GM06990 (cell line): ENCODE measurements at regions not wholly inside any gene's neighbourhood (a gene's known extent, or its start where the extent isn't known, plus 50 kb on each side); places are given as distances from the start of the nearest gene placed in this dataset.

Experiments used
- DNase-seq: peaks from one replicate; pipeline ENCODE4 v3.0.0-alpha.2; 2011; ENCODE audit not compliant: insufficient read length; ENCODE audit errors: extremely low read depth
- H3K27me3 ChIP-seq: replicated peaks from 2 replicates; pipeline ENCODE4 v1.6.0; 2011; ENCODE audit warnings: low read length; ENCODE audit not compliant: control insufficient read depth, insufficient read depth
- H3K36me3 ChIP-seq: 2 replicates; pipeline ENCODE4 v1.5.1; 2011; ENCODE audit warnings: low read length; ENCODE audit not compliant: control insufficient read depth, insufficient read depth
- H3K4me3 ChIP-seq: replicated peaks from 2 replicates; pipeline ENCODE4 v1.5.1; 2011; ENCODE audit warnings: low read depth, mild to moderate bottlenecking, control low read depth, low read length
- TF ChIP-seq, protein P1 (sequence below): IDR thresholded peaks from 2 replicates; pipeline ENCODE4 v1.5.1; 2011; ENCODE audit warnings: low read length, control low read depth, mild to moderate bottlenecking, inconsistent platforms; ENCODE audit not compliant: insufficient read depth, poor library complexity, severe bottlenecking

DNA sequence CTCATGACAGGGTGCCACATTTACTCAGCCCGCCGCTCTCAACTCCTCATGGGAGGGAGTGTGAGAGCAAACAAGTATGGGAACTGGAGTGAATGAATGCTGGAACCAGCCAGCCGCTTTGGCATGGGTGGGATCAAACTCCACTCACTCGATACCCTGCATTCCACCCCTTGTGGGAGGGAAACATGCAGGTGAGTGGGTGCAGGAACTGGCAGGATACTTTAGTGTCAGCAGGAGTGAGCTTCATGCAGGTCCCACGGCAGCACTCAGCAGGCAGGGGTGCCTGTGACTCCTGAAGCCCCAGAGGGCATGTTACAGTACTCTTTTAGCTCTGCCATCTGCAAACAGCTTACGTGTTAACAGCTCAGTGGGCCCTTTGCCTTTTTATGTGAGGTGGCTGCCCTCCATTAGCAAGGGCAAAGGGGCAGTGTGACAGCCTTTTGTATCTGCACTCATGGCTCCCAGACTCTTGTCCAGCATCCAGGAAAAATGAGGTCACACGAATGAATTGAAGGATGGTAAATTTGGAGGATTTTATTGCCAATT lies 433.2 kb upstream of the NMUR2 start:
- TF ChIP-seq, protein P1, sequence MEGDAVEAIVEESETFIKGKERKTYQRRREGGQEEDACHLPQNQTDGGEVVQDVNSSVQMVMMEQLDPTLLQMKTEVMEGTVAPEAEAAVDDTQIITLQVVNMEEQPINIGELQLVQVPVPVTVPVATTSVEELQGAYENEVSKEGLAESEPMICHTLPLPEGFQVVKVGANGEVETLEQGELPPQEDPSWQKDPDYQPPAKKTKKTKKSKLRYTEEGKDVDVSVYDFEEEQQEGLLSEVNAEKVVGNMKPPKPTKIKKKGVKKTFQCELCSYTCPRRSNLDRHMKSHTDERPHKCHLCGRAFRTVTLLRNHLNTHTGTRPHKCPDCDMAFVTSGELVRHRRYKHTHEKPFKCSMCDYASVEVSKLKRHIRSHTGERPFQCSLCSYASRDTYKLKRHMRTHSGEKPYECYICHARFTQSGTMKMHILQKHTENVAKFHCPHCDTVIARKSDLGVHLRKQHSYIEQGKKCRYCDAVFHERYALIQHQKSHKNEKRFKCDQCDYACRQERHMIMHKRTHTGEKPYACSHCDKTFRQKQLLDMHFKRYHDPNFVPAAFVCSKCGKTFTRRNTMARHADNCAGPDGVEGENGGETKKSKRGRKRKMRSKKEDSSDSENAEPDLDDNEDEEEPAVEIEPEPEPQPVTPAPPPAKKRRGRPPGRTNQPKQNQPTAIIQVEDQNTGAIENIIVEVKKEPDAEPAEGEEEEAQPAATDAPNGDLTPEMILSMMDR: no peak
- no peaks in the 10 kb centered on the region for H3K27me3 ChIP-seq
- no peak for DNase-seq
- no peaks in the 10 kb centered on the region for H3K36me3 ChIP-seq
- no peak overlapping the region for H3K4me3 ChIP-seq

DNA sequence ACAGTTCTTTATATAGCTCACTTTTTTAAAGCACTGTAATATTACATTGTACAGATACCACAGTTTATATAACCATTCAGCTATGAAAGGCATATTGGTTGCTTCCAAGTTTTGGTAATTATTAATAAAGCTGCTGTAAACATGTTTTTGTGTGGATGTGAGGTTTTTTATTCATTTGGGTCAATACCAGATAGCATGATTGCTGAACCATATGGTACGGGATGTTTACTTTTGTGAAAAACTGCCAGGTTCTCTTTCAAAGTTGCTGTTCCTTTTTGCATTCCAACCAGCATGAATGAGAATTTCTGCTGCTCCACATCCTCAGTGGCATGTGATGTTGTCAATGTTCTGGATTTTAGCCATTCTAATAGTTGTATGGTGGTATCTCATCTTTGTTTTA lies 439.6 kb upstream of the NMUR2 start:
- no peak overlapping the region for H3K4me3 ChIP-seq
- no peaks in the 10 kb centered on the region for H3K36me3 ChIP-seq
- no peak for DNase-seq
- H3K27me3 ChIP-seq: no peaks in the 10 kb centered on the region
- TF ChIP-seq, protein P1: no peak

DNA sequence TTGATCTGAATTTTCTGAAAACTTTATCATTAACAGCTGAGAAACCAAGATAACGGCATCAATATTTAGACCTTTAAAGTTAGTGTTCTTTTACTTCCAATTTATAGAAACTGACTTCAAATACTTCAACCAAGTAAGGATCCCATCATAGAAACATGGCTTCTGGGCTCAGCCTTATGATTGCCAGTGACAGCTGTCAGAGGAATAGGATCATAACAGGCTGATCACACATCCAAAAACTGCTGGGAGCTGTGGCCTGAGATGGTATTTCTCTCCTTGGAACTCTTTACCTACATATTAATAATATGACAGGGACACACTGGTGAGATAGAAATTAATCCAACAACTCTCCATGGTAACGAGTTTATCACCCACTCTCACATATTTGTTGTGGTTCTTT lies 448.3 kb upstream of the NMUR2 start:
- no peak for DNase-seq
- Histone ChIP-seq H3K4me3 (no peak overlapping the region), H3K27me3 (no peaks in the 10 kb centered on the region), H3K36me3 (no peaks in the 10 kb centered on the region)
- TF ChIP-seq, protein P1: no peak

DNA sequence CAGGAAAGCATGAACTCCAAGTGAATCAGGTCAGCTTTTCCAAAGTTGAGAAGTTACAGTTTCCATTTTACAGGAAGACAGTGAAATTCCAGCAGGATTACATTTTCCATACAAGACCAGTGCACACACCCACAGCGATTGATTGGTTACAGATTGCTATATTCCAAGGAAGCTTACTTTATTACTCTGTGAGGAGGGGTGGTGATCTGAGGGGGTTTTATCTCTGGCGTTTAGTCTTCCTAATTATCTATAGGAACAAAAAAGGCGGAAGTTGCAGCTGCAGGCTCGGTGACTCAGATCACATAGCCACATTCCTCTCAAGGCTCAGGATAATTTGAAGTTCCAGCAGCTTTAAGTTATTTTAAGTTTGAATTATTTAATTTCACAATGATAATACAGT lies 450.4 kb upstream of the NMUR2 start:
- no peaks in the 10 kb centered on the region for H3K27me3 ChIP-seq
- DNase-seq: no peak
- TF ChIP-seq, protein P1: no peak
- no peak overlapping the region for H3K4me3 ChIP-seq
- H3K36me3 ChIP-seq: no peaks in the 10 kb centered on the region

DNA sequence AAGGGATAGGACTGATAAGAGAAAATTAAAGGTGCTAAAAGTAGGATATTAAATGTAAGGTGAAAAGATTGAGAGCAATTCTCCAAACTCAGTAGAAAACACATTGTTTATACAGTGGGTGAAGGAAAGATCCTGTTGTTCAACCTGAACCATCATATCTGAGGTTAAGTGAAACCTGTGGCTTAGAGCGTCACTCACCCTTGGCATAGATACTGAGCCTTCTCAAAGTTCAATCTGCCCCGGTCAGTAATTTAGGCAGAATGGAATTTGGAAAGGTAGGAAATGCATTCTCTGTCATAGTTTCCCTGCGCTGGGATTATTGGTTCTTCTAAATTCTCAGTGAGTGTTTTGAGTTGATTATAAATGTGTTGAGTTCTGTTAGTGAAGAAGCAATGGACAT lies 456.2 kb upstream of the NMUR2 start:
- TF ChIP-seq, protein P1: no peak
- DNase-seq: no peak
- no peaks in the 10 kb centered on the region for H3K36me3 ChIP-seq
- no peaks in the 10 kb centered on the region for H3K27me3 ChIP-seq
- H3K4me3 ChIP-seq: no peak overlapping the region

DNA sequence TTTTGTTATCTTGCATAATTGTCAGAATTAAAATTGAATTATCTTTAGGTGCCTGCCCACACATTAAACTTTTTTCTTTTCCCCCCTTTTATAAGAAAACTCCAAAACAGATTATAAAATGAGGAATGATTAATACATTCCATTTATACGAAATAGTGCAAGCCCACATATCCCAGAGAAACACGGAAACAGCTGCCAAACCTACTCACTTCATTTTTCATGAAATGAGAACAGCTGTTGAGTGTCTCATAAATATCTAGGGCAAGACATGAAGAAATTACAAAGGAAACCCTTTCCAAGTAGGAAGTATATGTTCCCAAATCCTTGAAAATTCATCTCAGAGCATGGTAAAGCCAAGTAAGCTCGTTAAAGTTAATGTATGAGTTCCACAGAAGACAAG lies 459.4 kb upstream of the NMUR2 start:
- TF ChIP-seq, protein P1: no peak
- no peaks in the 10 kb centered on the region for H3K27me3 ChIP-seq

More for the DNA sequence above, 459.4 kb upstream of the NMUR2 start:
- H3K4me3 ChIP-seq: no peak overlapping the region
- H3K36me3 ChIP-seq: no peaks in the 10 kb centered on the region
- DNase-seq: no peak
